Left kidney (tissue), 1 donor: ENCODE measurements at regions not wholly inside any gene's neighbourhood (a gene's known extent, or its start where the extent isn't known, plus 50 kb on each side); places are given as distances from the start of the nearest gene placed in this dataset.
"Not testable (repeated sequence)": the region's sequence is repeated elsewhere in the genome, so short reads cannot be mapped to it uniquely, and the experiment has no call there.

ENCODE experiments used
- DNase-seq: peaks from one replicate; pipeline ENCODE4 v3.0.0-alpha.2; 2013

GRCh38 chr6:159642995-159643394, 50.0 kb downstream of the SOD2 start:
- no peak for DNase-seq

DNA sequence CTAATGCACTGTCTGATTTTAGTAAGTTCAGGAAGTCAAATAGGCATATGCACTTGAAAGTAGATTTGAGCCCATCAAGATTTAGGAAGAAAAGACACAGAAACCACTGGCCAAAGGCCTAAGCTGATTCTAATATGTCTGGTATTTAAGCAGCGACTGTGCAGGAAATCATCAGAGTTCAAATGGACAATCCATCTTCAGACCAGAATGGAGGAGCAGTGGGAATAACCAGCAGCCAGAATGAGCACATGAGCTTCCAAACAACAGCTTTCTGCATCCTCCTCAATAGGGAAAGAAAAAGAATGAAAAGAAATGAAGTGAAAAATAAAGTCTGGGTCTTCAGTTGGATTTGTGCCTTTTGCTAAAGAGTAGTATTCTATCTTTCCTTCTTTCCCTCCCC, 50.6 kb downstream of the SOD2 start:
- DNase-seq, result no peak

GRCh38 chr6:159640722-159641482, 52.1 kb downstream of the SOD2 start:
- no peak for DNase-seq

DNA sequence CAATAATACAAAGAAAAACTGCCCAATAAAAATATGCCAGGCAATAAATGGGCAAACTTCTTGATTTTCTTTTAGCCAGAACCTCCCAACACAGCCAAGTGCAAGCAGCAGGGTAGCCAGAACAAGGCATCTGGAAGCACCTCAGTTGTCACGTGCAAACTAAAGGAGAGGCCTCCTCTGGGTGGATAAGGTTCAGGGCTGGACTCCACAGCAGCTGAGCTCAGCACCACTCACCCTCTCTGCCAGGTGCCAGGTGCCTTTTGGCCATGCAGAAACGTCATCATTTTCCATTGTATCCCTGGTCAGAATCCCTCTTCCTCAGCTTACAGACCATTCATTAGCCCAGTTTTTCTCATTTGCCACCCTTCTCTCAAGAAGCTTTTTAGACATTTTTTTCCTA, 52.7 kb downstream of the SOD2 start:
- DNase-seq, result no peak

DNA sequence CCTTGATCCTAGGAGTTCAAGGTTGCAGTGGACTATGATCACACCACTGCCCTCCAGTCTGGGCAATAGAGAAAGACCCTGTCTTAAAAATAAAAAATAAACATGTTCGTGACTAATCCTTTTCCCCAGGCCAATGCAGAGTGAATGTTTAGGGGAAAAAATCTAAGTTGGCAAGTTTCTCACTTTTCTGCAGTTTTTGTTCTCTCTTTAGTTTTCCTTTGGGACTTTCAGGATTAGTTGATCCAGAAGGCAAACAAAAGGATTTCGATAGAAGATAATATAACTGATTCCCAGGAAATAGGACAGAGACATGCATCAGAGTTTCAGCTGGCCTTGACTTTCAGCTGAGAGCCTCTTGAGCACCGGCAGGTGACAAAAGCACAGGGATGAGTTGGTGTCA, 53.3 kb downstream of the SOD2 start:
- DNase-seq, result no peak

GRCh38 chr6:159633196-159633595, 59.8 kb downstream of the SOD2 start:
- DNase-seq, result no peak

DNA sequence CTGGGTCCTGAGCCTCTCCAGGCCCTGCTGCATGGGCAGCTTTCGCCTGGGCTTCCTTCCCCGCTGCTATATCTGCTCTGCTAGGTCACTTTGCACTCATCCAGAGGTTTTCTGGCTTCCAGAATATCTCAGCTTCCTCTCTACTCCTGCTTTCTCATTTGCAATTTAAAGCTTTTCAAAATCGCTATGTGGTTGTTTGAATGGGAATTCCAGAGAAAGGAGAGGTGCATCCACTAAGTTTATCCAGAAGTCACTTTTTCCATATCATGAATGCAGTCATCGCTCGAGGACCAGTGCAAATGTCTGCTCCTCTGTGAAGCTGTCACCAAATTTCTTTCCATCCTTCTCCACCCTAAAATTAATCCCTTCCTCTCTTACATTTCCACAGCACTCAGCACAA, 61.2 kb downstream of the SOD2 start:
- DNase-seq, result no peak

- DNase-seq, result no peak
These were observed 65.1 kb downstream of the SOD2 start for GRCh38 chr6:159627939-159628338.

DNA sequence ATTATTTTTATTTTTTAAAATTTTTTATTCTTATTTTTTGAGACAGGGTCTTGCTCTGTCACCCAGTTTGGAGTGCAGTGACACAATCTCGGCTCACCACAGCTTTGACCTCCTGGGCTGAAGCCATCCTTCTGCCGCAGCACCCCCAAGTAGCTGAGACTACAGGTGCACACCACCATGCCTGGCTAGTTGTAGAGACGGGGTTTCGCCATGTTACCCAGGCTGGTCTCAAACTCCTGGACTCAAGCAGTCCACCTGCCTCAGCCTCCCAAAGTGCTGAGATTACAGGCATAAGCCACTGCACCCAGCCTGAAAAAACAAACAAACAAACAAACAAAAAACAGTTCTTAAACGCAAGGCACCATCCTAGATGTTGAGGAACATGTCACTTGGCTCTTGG, 66.5 kb downstream of the SOD2 start:
- not testable (repeated sequence) for DNase-seq

DNA sequence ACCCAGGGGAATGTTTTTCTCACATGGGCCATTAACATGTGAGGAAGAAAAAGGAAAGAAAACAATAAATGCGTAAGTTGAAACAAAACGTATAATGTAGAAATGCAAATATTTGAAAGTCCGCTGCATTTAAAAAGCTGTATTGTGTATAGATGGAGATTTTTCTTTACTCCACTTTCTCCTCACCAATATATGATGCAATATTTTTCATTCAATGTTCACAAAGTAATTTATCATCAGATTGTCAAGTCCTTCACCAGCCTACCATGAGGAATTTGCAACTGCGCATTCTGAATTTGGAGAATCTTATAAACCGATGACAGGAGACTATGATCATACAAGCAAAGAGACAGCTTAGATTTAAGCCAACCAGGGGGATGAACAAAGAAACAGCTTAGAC, 69.9 kb downstream of the SOD2 start:
- DNase-seq, result no peak

DNA sequence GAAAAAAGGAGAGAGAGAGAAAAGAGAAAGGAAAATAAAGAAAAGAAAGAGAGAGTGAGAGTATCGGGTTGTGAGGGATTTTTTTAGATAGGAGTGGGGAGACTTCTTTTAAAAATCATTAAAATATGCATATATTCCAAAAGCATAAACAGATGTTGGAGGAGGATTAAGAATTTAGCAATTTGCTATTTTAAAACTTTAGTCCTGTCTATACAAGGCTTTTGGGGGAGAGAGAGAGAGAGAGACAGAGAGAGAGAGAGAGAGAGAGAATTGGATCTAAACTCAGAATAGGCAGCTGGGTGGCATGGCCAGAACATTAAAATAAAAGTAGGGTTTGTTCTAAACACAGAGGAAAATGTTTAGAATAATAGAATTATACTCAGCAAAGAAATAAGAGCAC, 72.1 kb downstream of the SOD2 start:
- no peak for DNase-seq

GRCh38 chr6:159617444-159617843, 75.6 kb downstream of the SOD2 start:
- DNase-seq, result no peak

DNA sequence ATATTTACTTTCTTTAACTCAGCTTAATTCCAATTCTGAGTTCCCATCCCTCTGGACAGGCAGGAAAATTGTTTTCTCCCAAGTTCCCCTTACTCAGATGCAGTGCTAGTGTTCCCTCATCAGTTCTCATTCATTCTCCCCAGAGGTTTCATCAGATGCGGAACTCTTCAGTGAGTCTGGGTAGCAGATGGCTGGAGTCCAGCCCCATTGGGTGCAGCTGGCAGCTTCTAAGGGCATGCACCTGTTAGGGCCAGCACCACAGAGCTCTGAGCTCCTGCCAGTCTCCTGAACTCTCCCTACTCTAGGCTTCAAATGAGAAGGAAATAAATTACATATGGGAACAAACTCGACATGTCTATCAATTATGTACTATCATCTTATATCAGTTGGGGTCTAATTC, 76.6 kb downstream of the SOD2 start:
- DNase-seq, result no peak

GRCh38 chr6:159615918-159616317, 77.1 kb downstream of the SOD2 start:
- DNase-seq, result no peak

DNA sequence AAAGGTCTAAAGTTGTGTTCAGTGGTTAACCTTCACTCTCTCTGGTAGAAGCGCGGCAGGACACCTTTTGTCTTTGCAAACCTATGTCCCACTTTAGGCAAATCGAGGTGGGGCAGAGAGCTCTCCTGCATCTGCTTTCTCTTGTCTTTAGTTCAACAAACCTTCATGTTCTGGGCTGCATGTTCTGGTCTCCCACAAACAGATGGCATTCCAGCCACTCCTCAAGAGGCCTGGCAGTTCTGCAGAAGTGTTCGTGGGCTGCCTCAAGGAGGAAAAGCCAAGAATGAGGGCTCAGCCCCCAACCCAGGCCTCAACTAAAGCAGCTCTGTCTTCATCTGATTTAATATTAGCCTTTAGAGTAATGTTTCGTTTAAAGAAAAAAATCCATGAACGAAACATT, 82.2 kb downstream of the SOD2 start:
- no peak for DNase-seq

GRCh38 chr6:159609652-159610178, 83.3 kb downstream of the SOD2 start:
- no peak for DNase-seq

DNA sequence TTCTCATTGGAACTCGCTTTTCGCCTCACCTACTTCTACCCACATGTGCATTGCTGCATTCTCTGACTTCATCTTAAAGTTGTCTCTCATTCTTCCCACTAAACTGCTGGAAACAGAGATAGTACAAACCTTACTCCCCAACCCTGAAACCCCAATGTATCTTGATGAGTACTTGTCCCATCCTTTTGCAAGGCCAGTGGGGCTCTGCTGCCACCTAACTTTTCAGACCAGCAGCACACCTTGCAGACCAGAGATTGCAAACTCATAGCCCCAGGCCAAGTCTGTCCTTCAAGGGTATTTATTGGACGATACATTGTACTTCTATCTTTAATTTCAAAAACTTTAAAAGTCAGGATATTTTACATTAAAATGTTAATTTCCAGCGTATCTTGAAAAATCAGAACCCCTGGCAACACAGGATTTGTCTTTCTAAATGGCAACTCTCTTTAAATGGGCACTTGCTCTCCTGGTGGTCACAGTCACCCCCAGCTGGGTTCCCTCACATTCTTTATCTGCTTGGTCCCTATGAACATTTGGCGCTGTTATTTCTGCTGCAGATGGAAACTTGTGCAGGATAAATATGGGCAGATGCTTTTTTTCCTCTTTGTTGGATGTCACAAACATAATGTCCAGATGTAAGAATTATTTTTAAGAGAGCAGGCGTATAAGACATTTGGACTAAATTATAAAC, 83.9 kb downstream of the SOD2 start:
- no peak for DNase-seq

GRCh38 chr6:159606786-159607185, 86.3 kb downstream of the SOD2 start:
- no peak for DNase-seq

DNA sequence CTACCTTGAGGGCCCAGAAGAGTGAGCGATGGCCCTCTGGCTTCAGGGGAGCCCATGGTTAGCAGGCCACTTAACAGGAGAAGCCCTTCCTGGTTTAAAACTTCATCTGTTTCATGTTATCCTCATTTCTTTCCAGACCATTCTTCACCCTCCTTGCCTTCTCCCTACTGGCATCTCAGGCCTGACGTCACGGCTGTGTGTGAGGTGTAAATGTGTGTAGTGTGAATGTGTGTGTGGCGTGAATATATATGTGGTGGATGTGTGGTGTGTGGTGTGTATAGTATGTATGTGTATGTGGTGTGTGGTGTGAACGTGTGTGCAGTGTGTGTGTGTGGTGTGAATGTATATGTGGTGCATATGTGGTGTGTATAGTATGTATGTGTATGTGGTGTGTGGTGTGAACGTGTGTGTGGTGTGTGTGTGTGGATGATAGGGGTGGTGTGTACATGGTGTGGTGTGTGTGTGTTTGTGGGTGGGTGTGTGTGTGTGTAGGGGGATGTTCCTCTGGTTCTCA, 88.5 kb downstream of the SOD2 start:
- no peak for DNase-seq

- no peak for DNase-seq
These were observed 90.5 kb downstream of the SOD2 start for GRCh38 chr6:159602431-159603041.

DNA sequence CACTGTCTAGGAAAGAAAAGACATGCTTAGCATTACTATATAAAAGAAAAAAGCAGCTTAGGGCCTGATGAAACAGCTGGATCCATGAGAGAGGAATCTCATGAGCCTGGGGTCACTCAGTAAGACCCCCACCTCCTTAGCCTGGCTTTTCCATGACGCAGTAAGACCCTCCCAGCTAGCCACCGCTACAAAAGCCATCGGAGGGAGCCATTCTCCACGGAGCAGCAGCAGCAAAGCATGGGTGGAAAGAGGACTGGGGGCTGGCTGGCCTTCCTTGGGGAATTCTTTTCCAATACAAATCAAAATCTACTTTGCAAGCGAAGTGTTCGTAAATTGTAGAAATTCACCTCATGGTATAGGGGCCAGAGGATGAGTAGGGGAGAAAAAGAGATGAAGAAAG, 91.8 kb downstream of the SOD2 start:
- DNase-seq, result no peak

DNA sequence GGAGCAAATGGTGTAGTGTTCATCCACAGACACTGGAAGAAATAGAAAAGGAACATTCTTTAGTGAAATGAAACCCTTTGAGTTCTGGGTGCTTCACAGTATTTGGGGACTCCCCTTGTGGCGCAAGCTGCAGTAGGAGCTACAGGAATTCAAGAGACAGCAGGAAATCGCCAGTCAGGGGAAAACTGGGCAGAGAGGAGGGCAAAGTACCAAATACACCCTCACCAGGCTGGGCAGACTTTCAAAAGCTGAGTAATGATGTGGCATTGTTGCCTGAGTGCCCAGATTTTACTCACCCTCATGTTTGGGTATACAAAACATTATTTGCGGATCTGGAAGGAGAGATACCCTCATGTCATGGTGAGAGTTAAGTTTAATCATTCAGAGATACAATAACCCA, 97.9 kb downstream of the SOD2 start:
- DNase-seq, result no peak

DNA sequence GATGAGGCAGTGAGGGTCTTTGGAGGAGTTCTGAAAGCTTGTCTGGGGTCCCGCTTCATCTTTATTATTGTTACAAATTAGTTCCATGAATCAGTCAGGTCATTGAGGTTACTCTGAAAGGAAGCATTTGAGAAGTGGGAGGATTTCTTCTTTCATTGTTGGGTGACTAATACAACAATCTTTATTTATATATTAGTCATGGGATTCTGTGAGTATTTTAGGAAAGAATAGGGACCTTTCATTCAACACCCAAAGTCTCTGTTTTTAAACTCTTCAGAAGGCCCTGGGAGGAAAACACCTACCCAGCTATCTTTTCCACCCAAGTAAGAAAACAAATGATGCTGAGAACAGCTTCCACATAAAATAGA, 98.3 kb downstream of the SOD2 start:
- DNase-seq, result no peak
